ENCODE measurements at regions not wholly inside any gene's neighbourhood (a gene's known extent, or its start where the extent isn't known, plus 50 kb on each side); places are given as distances from the start of the nearest gene placed in this dataset.
"Not testable (repeated sequence)": the region's sequence is repeated elsewhere in the genome, so short reads cannot be mapped to it uniquely, and the experiment has no call there.

- Histone ChIP-seq H3K4me1 (ENCODE audit: control insufficient read depth, insufficient read depth, low read length, unreplicated experiment) (no peaks in the 10 kb centered on the region), H3K27me3 (ENCODE audit: insufficient read depth, low read length) (no peaks in the 10 kb centered on the region), H3K4me3 (ENCODE audit: low read depth, low read length) (no peak overlapping the region), H3K36me3 (ENCODE audit: insufficient read depth, low read length) (no peaks in the 10 kb centered on the region), H2AFZ (ENCODE audit: low read length, unreplicated experiment) (no peak overlapping the region), H3K27ac (ENCODE audit: low read depth, low read length) (no peak overlapping the region), H3K79me2 (ENCODE audit: control insufficient read depth, insufficient read depth, low read length, unreplicated experiment) (no peaks in the 10 kb centered on the region)
These were observed 1401.9 kb downstream of the SLITRK1 start for GRCh38 chr13:82480415-82480814.

DNA sequence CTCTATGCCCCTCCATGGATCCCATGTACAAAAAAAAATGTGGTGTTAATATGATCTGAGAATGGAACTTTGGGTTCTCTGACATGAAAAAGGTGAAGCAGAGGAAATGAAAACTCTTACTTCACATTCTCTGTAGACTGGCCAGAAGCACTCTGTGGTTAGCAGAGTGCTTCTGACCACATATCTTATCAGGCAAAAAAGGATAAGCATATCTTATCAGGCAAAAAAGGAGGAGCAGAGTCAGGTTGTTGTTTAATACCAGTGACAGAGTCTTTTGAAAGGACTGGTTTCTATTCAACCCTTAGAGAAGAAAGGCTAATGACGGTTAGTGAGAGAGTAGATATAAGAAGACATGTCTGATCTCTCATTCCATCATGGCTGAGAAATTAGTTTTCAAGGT lies 1404.8 kb downstream of the SLITRK1 start:
- Histone ChIP-seq H3K27ac (ENCODE audit: low read depth, low read length) (no peak overlapping the region), H3K79me2 (ENCODE audit: control insufficient read depth, insufficient read depth, low read length, unreplicated experiment) (no peaks in the 10 kb centered on the region), H2AFZ (ENCODE audit: low read length, unreplicated experiment) (no peak overlapping the region), H3K36me3 (ENCODE audit: insufficient read depth, low read length) (no peaks in the 10 kb centered on the region), H3K27me3 (ENCODE audit: insufficient read depth, low read length) (no peaks in the 10 kb centered on the region), H3K4me3 (ENCODE audit: low read depth, low read length) (no peak overlapping the region), H3K4me1 (ENCODE audit: control insufficient read depth, insufficient read depth, low read length, unreplicated experiment) (no peaks in the 10 kb centered on the region)

GRCh38 chr13:82467626-82468025 lies 1414.6 kb downstream of the SLITRK1 start:
- Histone ChIP-seq H3K79me2 (ENCODE audit: control insufficient read depth, insufficient read depth, low read length, unreplicated experiment) (no peaks in the 10 kb centered on the region), H3K27me3 (ENCODE audit: insufficient read depth, low read length) (no peaks in the 10 kb centered on the region), H3K4me3 (ENCODE audit: low read depth, low read length) (no peak overlapping the region), H3K36me3 (ENCODE audit: insufficient read depth, low read length) (no peaks in the 10 kb centered on the region), H2AFZ (ENCODE audit: low read length, unreplicated experiment) (no peak overlapping the region), H3K27ac (ENCODE audit: low read depth, low read length) (no peak overlapping the region), H3K4me1 (ENCODE audit: control insufficient read depth, insufficient read depth, low read length, unreplicated experiment) (no peaks in the 10 kb centered on the region)

DNA sequence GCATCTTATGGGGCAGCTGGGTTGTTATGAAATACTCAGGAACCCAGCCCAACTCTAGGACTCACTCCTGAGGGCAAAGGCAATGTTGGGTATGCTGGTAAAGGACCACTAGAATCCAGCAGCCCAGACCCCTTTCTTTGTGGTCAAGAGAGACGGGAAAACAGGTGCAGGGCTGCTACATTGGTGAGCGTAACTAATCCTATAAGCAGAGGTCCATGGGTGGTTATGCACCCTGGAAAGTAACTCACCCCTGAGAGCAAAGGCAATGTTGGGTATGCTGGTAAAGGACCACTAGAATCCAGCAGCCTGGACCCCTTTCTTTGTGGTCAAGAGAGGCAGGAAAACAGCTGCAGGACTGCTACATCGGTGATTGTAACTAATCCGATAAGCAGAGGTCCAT lies 1422.7 kb downstream of the SLITRK1 start:
- not testable (repeated sequence) for H3K79me2 ChIP-seq (ENCODE audit: control insufficient read depth, insufficient read depth, low read length, unreplicated experiment); H3K36me3 ChIP-seq (ENCODE audit: insufficient read depth, low read length); H3K4me1 ChIP-seq (ENCODE audit: control insufficient read depth, insufficient read depth, low read length, unreplicated experiment); H3K4me3 ChIP-seq (ENCODE audit: low read depth, low read length); H3K27ac ChIP-seq (ENCODE audit: low read depth, low read length); H3K27me3 ChIP-seq (ENCODE audit: insufficient read depth, low read length); H2AFZ ChIP-seq (ENCODE audit: low read length, unreplicated experiment)

DNA sequence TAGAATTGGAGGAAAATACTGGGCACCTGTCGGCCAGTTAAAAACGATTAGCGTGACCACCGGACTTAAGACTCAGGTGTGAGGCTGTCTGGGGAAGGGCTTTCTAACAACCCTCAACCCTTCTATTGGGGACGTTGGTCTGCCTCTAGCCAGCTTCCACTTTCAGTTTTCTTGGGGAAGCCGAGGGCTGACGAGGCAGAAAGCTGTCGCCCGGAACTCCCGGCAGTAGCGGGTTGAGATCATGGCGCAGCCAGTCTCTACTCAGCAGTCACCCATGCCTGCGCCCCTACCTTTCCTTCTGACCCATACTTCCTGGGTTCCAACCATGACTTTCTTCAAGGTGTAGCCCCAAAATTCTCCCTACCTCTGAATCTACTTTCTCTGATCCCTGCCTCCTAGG lies 1424.1 kb downstream of the SLITRK1 start:
- Histone ChIP-seq H3K27ac (ENCODE audit: low read depth, low read length) (no peak overlapping the region), H3K4me1 (ENCODE audit: control insufficient read depth, insufficient read depth, low read length, unreplicated experiment) (no peaks in the 10 kb centered on the region), H3K27me3 (ENCODE audit: insufficient read depth, low read length) (no peaks in the 10 kb centered on the region), H2AFZ (ENCODE audit: low read length, unreplicated experiment) (no peak overlapping the region), H3K4me3 (ENCODE audit: low read depth, low read length) (no peak overlapping the region), H3K36me3 (ENCODE audit: insufficient read depth, low read length) (no peaks in the 10 kb centered on the region), H3K79me2 (ENCODE audit: control insufficient read depth, insufficient read depth, low read length, unreplicated experiment) (no peaks in the 10 kb centered on the region)

DNA sequence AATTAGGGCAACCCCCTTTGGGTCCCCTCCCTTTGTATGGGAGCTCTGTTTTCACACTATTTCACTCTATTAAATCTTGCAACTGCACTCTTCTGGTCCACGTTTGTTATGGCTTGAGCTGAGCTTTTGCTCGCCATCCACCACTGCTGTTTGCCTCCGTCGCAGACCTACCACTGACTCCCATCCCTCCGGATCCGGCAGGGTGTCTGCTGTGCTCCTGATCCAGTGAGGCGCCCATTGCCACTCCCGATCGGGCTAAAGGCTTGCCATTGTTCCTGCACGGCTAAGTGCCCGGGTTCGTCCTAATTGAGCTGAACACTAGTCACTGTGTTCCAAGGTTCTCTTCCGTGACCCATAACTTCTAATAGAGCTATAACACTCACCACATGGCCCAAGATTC lies 1424.7 kb downstream of the SLITRK1 start:
- not testable (repeated sequence) for H3K27ac ChIP-seq (ENCODE audit: low read depth, low read length); H2AFZ ChIP-seq (ENCODE audit: low read length, unreplicated experiment); H3K4me1 ChIP-seq (ENCODE audit: control insufficient read depth, insufficient read depth, low read length, unreplicated experiment); H3K27me3 ChIP-seq (ENCODE audit: insufficient read depth, low read length); H3K4me3 ChIP-seq (ENCODE audit: low read depth, low read length); H3K79me2 ChIP-seq (ENCODE audit: control insufficient read depth, insufficient read depth, low read length, unreplicated experiment); H3K36me3 ChIP-seq (ENCODE audit: insufficient read depth, low read length)

- Histone ChIP-seq H2AFZ (ENCODE audit: low read length, unreplicated experiment) (no peak overlapping the region), H3K27me3 (ENCODE audit: insufficient read depth, low read length) (no peaks in the 10 kb centered on the region), H3K36me3 (ENCODE audit: insufficient read depth, low read length) (no peaks in the 10 kb centered on the region), H3K79me2 (ENCODE audit: control insufficient read depth, insufficient read depth, low read length, unreplicated experiment) (no peaks in the 10 kb centered on the region), H3K4me3 (ENCODE audit: low read depth, low read length) (no peak overlapping the region), H3K27ac (ENCODE audit: low read depth, low read length) (no peak overlapping the region), H3K4me1 (ENCODE audit: control insufficient read depth, insufficient read depth, low read length, unreplicated experiment) (no peaks in the 10 kb centered on the region)
These were observed 1434.7 kb downstream of the SLITRK1 start for GRCh38 chr13:82447416-82448077.

DNA sequence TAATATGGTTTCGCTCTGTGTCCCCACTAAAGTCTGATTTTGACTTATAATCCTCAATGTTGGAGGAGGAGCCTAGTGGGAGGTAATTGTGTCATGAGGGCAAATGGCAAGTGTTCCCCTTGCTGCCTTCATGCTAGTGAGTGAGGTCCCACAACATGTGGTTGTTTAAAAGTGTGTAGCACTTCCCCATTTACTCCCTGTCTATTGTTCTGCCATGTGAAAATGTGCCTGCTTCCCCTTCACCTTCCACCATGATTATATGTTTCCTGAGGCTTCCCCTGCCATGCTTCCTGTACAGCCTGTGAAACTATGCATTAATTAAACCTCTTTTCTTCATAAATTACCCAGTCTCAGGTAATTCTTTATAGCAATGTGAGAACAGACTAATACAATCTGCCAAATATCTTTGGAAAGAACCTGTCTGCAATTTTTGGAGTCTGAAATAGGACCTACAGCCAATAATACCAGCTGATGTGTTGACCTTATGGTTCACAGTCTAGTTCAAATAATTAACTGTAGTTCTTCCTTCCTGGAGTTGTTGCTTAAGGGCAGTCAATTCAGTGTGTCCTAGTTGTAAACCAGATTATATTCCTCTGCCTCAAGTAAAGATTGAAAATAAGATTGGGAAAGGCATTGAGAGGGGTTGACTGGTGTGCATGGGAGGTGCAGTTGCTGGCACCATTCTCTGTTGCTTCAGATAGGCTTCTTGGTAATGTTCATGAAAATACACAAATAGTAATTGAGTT lies 1442.9 kb downstream of the SLITRK1 start:
- Histone ChIP-seq H3K79me2 (ENCODE audit: control insufficient read depth, insufficient read depth, low read length, unreplicated experiment) (no peaks in the 10 kb centered on the region), H3K4me3 (ENCODE audit: low read depth, low read length) (no peak overlapping the region), H3K27me3 (ENCODE audit: insufficient read depth, low read length) (no peaks in the 10 kb centered on the region), H3K4me1 (ENCODE audit: control insufficient read depth, insufficient read depth, low read length, unreplicated experiment) (no peaks in the 10 kb centered on the region), H2AFZ (ENCODE audit: low read length, unreplicated experiment) (no peak overlapping the region), H3K36me3 (ENCODE audit: insufficient read depth, low read length) (no peaks in the 10 kb centered on the region), H3K27ac (ENCODE audit: low read depth, low read length) (no peak overlapping the region)

DNA sequence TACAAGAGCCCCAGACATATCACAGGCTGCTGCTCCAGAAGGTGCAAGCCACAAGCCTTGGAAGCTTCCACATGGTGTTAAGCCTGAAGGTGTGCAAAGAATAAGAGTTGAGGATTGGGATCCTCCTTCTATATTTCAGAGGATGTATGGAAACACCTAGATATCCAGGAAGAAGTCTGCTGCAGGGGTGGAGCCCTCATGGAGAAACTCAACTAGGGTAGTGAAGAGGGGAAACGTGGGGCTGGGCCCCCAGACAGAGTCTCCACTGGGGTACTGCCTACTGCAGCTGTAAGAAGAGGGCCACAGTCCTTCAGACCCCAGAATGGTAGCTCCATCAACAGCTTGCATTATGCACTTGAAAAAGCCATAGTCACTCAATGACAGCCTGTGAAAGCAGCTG lies 1444.0 kb downstream of the SLITRK1 start:
- no peak overlapping the region for H3K4me3 ChIP-seq (ENCODE audit: low read depth, low read length)
- no peaks in the 10 kb centered on the region for H3K79me2 ChIP-seq (ENCODE audit: control insufficient read depth, insufficient read depth, low read length, unreplicated experiment)
- H3K36me3 ChIP-seq (ENCODE audit: insufficient read depth, low read length) = no peaks in the 10 kb centered on the region
- no peak overlapping the region for H2AFZ ChIP-seq (ENCODE audit: low read length, unreplicated experiment)
- H3K27me3 ChIP-seq (ENCODE audit: insufficient read depth, low read length) = no peaks in the 10 kb centered on the region
- no peaks in the 10 kb centered on the region for H3K4me1 ChIP-seq (ENCODE audit: control insufficient read depth, insufficient read depth, low read length, unreplicated experiment)
- no peak overlapping the region for H3K27ac ChIP-seq (ENCODE audit: low read depth, low read length)

- Histone ChIP-seq H3K4me3 (ENCODE audit: low read depth, low read length) (no peak overlapping the region), H3K27ac (ENCODE audit: low read depth, low read length) (no peak overlapping the region), H3K36me3 (ENCODE audit: insufficient read depth, low read length) (no peaks in the 10 kb centered on the region), H3K79me2 (ENCODE audit: control insufficient read depth, insufficient read depth, low read length, unreplicated experiment) (no peaks in the 10 kb centered on the region), H3K27me3 (ENCODE audit: insufficient read depth, low read length) (no peaks in the 10 kb centered on the region), H3K4me1 (ENCODE audit: control insufficient read depth, insufficient read depth, low read length, unreplicated experiment) (no peaks in the 10 kb centered on the region), H2AFZ (ENCODE audit: low read length, unreplicated experiment) (no peak overlapping the region)
These were observed 1446.1 kb downstream of the SLITRK1 start for GRCh38 chr13:82436099-82436585.

DNA sequence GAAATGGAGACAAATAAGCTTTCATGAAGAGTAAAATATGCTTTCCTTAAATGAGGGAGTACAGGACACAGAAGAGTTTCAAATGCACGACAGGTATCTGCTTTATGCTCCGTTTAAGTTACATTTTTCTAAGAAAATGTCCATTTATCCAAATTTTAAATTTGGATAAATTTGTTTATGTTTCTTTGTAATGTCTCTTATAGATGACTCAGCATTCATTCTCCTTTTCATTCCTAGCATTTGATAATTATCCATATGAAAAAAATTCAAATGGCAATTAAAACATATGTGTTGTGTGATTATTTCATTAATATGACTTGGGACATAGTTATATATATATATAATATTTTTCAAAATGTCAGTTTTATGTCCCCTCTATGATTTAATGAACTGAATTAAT lies 1449.3 kb downstream of the SLITRK1 start:
- Histone ChIP-seq H2AFZ (ENCODE audit: low read length, unreplicated experiment) (no peak overlapping the region), H3K27me3 (ENCODE audit: insufficient read depth, low read length) (no peaks in the 10 kb centered on the region)

More for the DNA sequence above, 1449.3 kb downstream of the SLITRK1 start:
- Histone ChIP-seq H3K36me3 (ENCODE audit: insufficient read depth, low read length) (no peaks in the 10 kb centered on the region), H3K4me1 (ENCODE audit: control insufficient read depth, insufficient read depth, low read length, unreplicated experiment) (no peaks in the 10 kb centered on the region), H3K27ac (ENCODE audit: low read depth, low read length) (no peak overlapping the region), H3K79me2 (ENCODE audit: control insufficient read depth, insufficient read depth, low read length, unreplicated experiment) (no peaks in the 10 kb centered on the region), H3K4me3 (ENCODE audit: low read depth, low read length) (no peak overlapping the region)

Measured in ACC112 (cell line).